CD4-positive, alpha-beta memory T cell (primary cell): ENCODE measurements at regions not wholly inside any gene's neighbourhood (a gene's known extent, or its start where the extent isn't known, plus 50 kb on each side); places are given as distances from the start of the nearest gene placed in this dataset.

Experiments used
- CTCF ChIA-PET: fragments of 350-600 bp; sonication (Branson Sonifier 250); formaldehyde crosslinking; loops from one replicate; lab custom pipeline; 2021; ENCODE audit warnings: inconsistent platforms; ENCODE audit not compliant: partially characterized antibody; lab: Charles Lee
- POLR2A ChIA-PET: fragments of 350-600 bp; sonication (Branson Sonifier 250); formaldehyde crosslinking; loops from one replicate; lab custom pipeline; 2021; ENCODE audit not compliant: partially characterized antibody; lab: Charles Lee
- DNase-seq, 5 donors: peaks; one replicate each; pipeline versions ENCODE4 v3.0.0 to v3.0.0-alpha.2; 2020 to 2022; ENCODE audit warnings: mixed read lengths in 1 of 5
- H3K27ac ChIP-seq: one replicate; pipeline ENCODE4 v1.7.0; 2013; ENCODE audit warnings: low read depth, low read length
- H3K27me3 ChIP-seq: 2 replicates; pipeline ENCODE4 v1.7.0; 2013; ENCODE audit warnings: mild to moderate bottlenecking, low read length, moderate library complexity; ENCODE audit not compliant: insufficient read depth
- H3K36me3 ChIP-seq: 2 replicates; pipeline ENCODE4 v1.7.0; 2013; ENCODE audit warnings: mild to moderate bottlenecking, low read length, moderate library complexity; ENCODE audit not compliant: insufficient read depth
- H3K4me1 ChIP-seq: 2 replicates; pipeline ENCODE4 v1.7.0; 2013; ENCODE audit warnings: mild to moderate bottlenecking, low read length, moderate library complexity; ENCODE audit not compliant: insufficient read depth
- H3K4me3 ChIP-seq, 2 donors: one replicate each; pipeline ENCODE4 v1.7.0; 2013; ENCODE audit warnings: low read length in 2 of 2, mild to moderate bottlenecking in 1 of 2
- H3K9me3 ChIP-seq, 2 donors: one replicate each; pipeline ENCODE4 v1.7.0; 2013; ENCODE audit warnings: low read length in 2 of 2, control low read depth in 1 of 2; ENCODE audit not compliant: control insufficient read depth in 1 of 2
- H3K27ac Mint-ChIP-seq, 7 donors: one replicate each; pipeline ENCODE4 v1.8.0; 2020 to 2021; ENCODE audit warnings: mixed read lengths in 7 of 7, mild to moderate bottlenecking in 6 of 7, inconsistent platforms in 3 of 7, moderate library complexity in 3 of 7
- H3K27me3 Mint-ChIP-seq, 2 donors: one replicate each; pipeline ENCODE4 v1.8.0; 2020 to 2021; ENCODE audit warnings: mixed read lengths in 2 of 2
- H3K36me3 Mint-ChIP-seq, 2 donors: one replicate each; pipeline ENCODE4 v1.8.0; 2020 to 2021; ENCODE audit warnings: mixed read lengths in 2 of 2, inconsistent platforms in 1 of 2, mild to moderate bottlenecking in 1 of 2
- H3K4me1 Mint-ChIP-seq, 4 donors: one replicate each; pipeline ENCODE4 v1.8.0; 2020 to 2021; ENCODE audit warnings: mixed read lengths in 4 of 4, mild to moderate bottlenecking in 1 of 4
- H3K4me3 Mint-ChIP-seq, 8 donors: one replicate each; pipeline ENCODE4 v1.8.0; 2020 to 2021; ENCODE audit warnings: mixed read lengths in 8 of 8, mild to moderate bottlenecking in 7 of 8, moderate library complexity in 6 of 8, inconsistent platforms in 3 of 8
- H3K9me3 Mint-ChIP-seq, 8 donors: one replicate each; pipeline ENCODE4 v1.8.0; 2020 to 2021; ENCODE audit warnings: mixed read lengths in 8 of 8, mild to moderate bottlenecking in 5 of 8, inconsistent platforms in 3 of 8, moderate library complexity in 1 of 8
- intact Hi-C: fragments of 100-400 bp; cut with micrococcal nuclease; formaldehyde crosslinking; loops from one replicate; pipeline ENCODE4 v1.15.1; 2023

DNA sequence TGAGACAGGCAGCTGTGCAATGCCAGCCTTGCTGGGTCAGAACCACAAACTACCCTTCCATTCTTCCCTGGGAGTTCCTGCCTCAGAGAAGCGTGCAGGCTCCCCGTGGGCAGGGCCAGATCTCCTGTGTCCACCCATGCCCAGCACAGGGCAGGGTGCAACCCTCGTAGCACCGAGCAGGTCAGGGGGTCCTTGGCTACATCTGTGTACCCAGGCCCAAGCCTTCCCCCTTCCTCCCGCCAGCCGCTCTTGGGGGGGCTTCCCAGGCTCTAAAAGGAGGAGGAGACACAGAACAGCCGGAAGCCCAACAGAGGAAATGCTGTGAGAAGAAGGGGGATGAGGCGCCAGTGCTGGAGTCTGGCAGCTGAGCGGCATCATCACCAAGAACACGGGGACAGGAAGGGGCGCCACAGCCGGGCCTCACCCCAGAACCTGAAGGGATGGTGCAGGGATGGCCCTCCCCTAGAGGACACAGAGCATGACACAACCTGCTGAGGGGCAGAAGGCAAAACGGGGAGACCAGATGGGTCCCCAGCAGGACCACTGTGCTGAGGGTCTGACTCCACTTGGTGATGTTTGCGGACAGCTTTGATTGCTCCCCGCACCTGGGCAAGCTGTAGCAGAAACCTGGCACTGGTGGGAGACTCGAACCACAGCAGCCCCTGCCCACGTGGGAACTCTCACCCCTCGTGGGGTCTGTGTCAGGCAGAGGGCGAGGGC lies 233.2 kb downstream of the NPHP4 start:
- Histone ChIP-seq H3K27ac (no peak overlapping the region), H3K9me3 (no peaks in the 10 kb centered on the region), H3K4me1 (no peaks in the 10 kb centered on the region), H3K27me3 (no peaks in the 10 kb centered on the region), H3K36me3 (no peaks in the 10 kb centered on the region), H3K4me3 (no peak overlapping the region)
- H3K36me3 Mint-ChIP-seq: no peaks in the 10 kb centered on the region
- H3K9me3 Mint-ChIP-seq: peaks cover 2 to 13% (median 7%) of the 10 kb centered on the region in 8 donors
- DNase-seq: no peak
- H3K4me1 Mint-ChIP-seq: no peaks in the 10 kb centered on the region
- ChIA-PET CTCF (no interaction called here), POLR2A (no interaction called here)
- H3K4me3 Mint-ChIP-seq: no peak overlapping the region
- peaks cover 7 to 24% of the 10 kb centered on the region in 2 donors for H3K27me3 Mint-ChIP-seq
- no peak overlapping the region for H3K27ac Mint-ChIP-seq
- intact Hi-C loops: no loop called here

DNA sequence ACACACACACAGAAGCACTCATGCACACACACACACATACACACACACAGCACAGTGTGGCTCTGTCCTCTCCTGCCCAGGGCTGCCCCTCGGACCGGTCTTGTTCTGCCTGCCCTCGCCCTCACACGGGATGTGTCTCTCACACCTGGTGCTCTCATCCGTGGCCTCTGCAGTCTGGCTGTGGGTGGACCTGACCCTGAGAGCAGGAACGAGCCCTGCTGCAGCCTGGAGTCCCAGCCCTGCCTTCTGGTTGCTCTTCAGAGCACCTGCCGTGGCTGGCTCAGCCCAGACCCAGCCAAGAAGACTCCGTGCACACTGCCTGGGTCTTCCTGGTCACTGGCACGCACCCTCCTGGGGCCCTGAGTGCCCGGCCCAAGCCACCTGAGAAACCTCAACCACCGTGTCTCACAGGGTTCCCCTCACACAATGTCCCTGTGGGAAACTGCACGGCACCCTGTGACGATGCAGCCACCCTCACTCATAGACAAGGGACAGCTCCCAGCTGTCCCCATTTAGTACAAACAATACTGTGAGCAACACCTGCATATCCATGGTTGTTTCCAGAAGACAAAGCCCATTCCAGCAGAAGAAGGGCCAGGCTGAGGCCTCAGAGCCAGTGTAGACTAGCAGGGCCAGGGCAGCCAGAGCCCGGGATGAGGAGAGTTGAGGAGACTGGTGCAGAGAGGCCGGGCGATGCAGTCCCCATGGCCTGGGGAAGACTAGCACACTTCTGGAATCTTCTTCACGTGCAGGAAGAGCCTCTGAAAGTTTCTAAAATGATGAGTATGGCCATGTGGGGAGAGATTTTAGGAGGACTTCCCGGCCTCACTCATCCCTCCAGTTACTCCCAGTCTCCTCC lies 234.0 kb downstream of the NPHP4 start:
- ChIA-PET POLR2A (no interaction called here), CTCF (no interaction called here)
- Mint-ChIP-seq H3K36me3 (no peaks in the 10 kb centered on the region), H3K4me3 (no peak overlapping the region), H3K27me3 (peaks cover 3 to 18% of the 10 kb centered on the region in 2 donors), H3K9me3 (peaks cover 0 to 5% (median 1%) of the 10 kb centered on the region in 8 donors), H3K27ac (no peak overlapping the region), H3K4me1 (no peaks in the 10 kb centered on the region)
- Histone ChIP-seq H3K27me3 (no peaks in the 10 kb centered on the region), H3K27ac (no peak overlapping the region), H3K36me3 (no peaks in the 10 kb centered on the region), H3K4me3 (no peak overlapping the region), H3K9me3 (no peaks in the 10 kb centered on the region), H3K4me1 (no peaks in the 10 kb centered on the region)
- DNase-seq: no peak
- intact Hi-C loops: no loop called here

GRCh38 chr1:5757187-5757805 lies 234.9 kb downstream of the NPHP4 start:
- Histone ChIP-seq H3K4me1 (no peaks in the 10 kb centered on the region), H3K4me3 (no peak overlapping the region), H3K36me3 (no peaks in the 10 kb centered on the region), H3K27ac (no peak overlapping the region), H3K27me3 (no peaks in the 10 kb centered on the region), H3K9me3 (no peaks in the 10 kb centered on the region)
- no peak overlapping the region for H3K27ac Mint-ChIP-seq
- H3K9me3 Mint-ChIP-seq: peaks cover 0 to 3% (median 0%) of the 10 kb centered on the region in 8 donors
- peaks cover 3 to 18% of the 10 kb centered on the region in 2 donors for H3K27me3 Mint-ChIP-seq
- DNase-seq: no peak
- ChIA-PET POLR2A (no interaction called here), CTCF (no interaction called here)
- no peaks in the 10 kb centered on the region for H3K36me3 Mint-ChIP-seq
- H3K4me3 Mint-ChIP-seq: no peak overlapping the region
- intact Hi-C loops: no loop called here
- H3K4me1 Mint-ChIP-seq: no peaks in the 10 kb centered on the region

DNA sequence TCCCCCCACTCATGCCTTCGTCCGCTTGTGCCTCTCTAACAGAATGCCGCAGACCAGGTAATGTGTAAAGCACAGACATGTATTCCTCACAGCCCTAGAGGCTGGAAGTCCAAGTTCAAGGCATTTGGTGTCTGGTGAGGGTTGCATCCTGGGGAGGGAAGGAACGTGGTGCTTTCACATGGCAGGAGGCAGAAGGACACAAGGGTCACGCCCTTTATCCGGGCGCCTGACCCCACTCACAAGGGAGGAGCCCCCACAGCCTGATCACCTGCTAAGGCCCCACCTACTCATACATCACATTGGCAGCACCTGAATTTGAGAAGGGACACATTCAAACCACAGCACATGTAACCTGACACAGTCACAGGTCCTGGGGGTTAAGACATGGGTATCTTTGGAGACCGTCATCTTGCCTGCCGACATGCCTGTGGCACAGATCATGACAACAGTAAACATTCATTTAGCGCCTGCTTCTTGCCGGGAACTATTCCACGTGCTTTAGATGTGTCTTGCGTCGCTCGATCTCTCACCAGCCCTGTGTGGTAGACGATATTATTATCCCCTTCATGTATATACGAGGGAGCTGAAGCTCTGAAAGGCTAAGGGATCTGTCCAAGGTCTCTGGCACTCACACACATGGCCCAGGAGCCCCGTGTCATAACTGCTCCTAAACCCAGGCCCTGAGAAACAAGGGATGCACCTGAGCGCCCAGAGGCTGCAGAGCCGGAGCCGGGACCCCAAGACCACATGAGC lies 235.6 kb downstream of the NPHP4 start:
- CTCF ChIA-PET: no interaction called here
- intact Hi-C loops: no loop called here
- no peaks in the 10 kb centered on the region for H3K4me1 Mint-ChIP-seq

DNA sequence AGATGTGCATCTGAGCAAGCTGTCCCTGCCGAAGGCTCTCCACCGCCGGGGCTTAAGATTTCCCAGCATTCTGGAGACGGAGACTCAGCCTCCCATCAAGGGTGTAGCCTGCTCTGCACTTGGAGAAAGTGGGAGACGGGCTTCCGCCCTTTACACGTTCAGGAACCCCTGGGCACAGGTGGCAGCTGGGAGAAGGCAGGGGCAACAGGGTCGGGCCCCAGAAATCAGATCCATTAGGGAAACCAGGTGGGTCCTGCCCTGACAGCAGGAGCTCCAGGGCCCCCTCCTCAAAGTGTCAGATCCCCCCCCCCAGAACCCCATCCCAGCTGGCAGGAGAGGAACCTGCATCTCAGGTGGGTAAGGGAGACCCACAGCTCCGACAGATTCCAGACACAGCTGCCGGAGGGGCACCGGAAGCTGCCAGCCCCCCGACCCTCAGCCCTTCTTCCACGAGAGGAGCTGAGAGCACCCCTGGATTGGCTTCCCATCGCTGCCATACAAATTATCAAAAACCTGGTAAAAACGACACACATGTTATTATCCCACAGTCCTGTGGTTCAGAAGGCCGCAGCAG lies 236.6 kb downstream of the NPHP4 start:
- ChIA-PET POLR2A (no interaction called here), CTCF (no interaction called here)
- H3K36me3 Mint-ChIP-seq: no peaks in the 10 kb centered on the region

More for the DNA sequence above, 235.6 kb downstream of the NPHP4 start:
- Histone ChIP-seq H3K9me3 (no peaks in the 10 kb centered on the region), H3K4me3 (no peak overlapping the region), H3K4me1 (no peaks in the 10 kb centered on the region), H3K27ac (no peak overlapping the region), H3K27me3 (no peaks in the 10 kb centered on the region), H3K36me3 (no peaks in the 10 kb centered on the region)
- H3K27ac Mint-ChIP-seq: no peak overlapping the region
- POLR2A ChIA-PET: no interaction called here
- H3K9me3 Mint-ChIP-seq: peaks cover 0 to 3% (median 0%) of the 10 kb centered on the region in 8 donors
- no peaks in the 10 kb centered on the region for H3K36me3 Mint-ChIP-seq
- H3K4me3 Mint-ChIP-seq: no peak overlapping the region
- DNase-seq: no peak
- H3K27me3 Mint-ChIP-seq: peaks cover 3 to 13% of the 10 kb centered on the region in 2 donors

DNA sequence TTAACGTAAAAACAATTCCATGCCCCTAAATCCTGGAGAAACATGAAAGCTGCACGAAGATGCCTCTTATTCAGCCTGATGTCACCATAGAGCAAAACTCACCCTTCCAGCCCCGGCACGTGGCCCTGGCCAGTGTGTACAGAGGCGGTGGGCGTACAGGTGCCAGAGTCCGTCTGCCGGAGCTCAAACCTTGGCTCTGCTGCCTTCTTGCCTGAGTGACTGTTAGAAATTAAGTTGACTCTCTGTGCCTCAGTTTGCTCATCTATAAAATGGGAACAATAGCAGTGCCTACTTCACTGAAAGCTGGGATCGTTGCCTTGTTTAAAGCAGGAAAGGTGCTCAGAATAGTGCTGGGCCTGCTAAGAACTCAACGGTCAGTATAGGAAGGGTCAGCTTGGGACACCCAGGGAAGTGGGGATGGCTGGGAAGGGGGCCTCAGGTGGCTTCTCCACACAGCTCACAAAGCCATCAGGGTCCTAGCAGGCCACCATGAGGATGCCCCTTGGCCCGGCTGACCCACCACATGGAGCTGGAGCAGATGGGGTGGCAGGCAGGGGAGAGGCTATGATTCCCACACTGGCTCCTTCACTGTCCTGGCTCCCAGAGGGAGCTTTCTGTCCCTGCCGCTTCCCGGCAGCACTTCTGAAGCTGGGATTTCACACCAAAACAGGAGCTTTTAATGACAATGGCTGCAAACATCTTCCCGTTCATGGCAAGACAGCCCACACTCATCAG lies 237.2 kb downstream of the NPHP4 start:
- CTCF ChIA-PET: no interaction called here
- H3K4me3 ChIP-seq: no peak overlapping the region
- no peak for DNase-seq

More for the DNA sequence above, 236.6 kb downstream of the NPHP4 start:
- intact Hi-C loops: no loop called here
- DNase-seq: no peak
- H3K4me1 ChIP-seq: no peaks in the 10 kb centered on the region
- no peak overlapping the region for H3K27ac ChIP-seq
- Mint-ChIP-seq H3K9me3 (peaks cover 0 to 3% (median 0%) of the 10 kb centered on the region in 8 donors), H3K27me3 (peaks cover 3 to 13% of the 10 kb centered on the region in 2 donors), H3K27ac (no peak overlapping the region), H3K4me1 (no peaks in the 10 kb centered on the region), H3K4me3 (no peak overlapping the region)
- no peaks in the 10 kb centered on the region for H3K9me3 ChIP-seq
- H3K27me3 ChIP-seq: no peaks in the 10 kb centered on the region
- H3K36me3 ChIP-seq: no peaks in the 10 kb centered on the region
- no peak overlapping the region for H3K4me3 ChIP-seq

More for the DNA sequence above, 237.2 kb downstream of the NPHP4 start:
- Mint-ChIP-seq H3K27ac (no peak overlapping the region), H3K36me3 (no peaks in the 10 kb centered on the region), H3K27me3 (peaks cover 4 to 10% of the 10 kb centered on the region in 2 donors), H3K4me1 (no peaks in the 10 kb centered on the region), H3K4me3 (no peak overlapping the region), H3K9me3 (peaks cover 0 to 1% (median 0%) of the 10 kb centered on the region in 8 donors)
- intact Hi-C loops: no loop called here
- no peaks in the 10 kb centered on the region for H3K9me3 ChIP-seq
- no peaks in the 10 kb centered on the region for H3K27me3 ChIP-seq
- no peaks in the 10 kb centered on the region for H3K4me1 ChIP-seq
- no peaks in the 10 kb centered on the region for H3K36me3 ChIP-seq
- POLR2A ChIA-PET: no interaction called here
- no peak overlapping the region for H3K27ac ChIP-seq
